IPS DF 4.7 (cell line): ENCODE measurements at regions not wholly inside any gene's neighbourhood (a gene's known extent, or its start where the extent isn't known, plus 50 kb on each side); places are given as distances from the start of the nearest gene placed in this dataset.

Source experiments
- DNase-seq: peaks from one replicate; pipeline ENCODE4 v3.0.0-alpha.2; 2013; ENCODE audit warnings: low spot score; ENCODE audit errors: extremely low read depth

DNA sequence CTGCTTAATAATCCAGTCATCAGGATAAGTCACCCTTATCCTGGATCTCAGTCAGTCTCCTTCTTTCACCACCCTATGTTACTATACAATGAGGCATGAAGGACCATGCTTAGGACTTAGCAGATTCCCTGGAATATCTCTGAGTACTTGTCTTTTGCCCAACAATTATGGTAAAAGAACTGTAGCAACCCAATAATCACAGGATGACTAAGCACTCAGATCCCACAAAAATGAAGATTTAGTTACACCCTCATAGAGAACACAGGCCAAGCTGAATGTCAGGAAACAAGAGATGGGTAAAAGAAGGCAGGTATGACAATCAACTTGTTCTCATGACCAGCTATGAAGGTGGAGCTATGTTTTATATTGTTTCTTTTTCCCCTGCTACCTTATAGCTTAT lies 91.4 kb downstream of the EDN1 start:
- no peak for DNase-seq

GRCh38 chr6:12383448-12383847 lies 93.3 kb downstream of the EDN1 start:
- no peak for DNase-seq

DNA sequence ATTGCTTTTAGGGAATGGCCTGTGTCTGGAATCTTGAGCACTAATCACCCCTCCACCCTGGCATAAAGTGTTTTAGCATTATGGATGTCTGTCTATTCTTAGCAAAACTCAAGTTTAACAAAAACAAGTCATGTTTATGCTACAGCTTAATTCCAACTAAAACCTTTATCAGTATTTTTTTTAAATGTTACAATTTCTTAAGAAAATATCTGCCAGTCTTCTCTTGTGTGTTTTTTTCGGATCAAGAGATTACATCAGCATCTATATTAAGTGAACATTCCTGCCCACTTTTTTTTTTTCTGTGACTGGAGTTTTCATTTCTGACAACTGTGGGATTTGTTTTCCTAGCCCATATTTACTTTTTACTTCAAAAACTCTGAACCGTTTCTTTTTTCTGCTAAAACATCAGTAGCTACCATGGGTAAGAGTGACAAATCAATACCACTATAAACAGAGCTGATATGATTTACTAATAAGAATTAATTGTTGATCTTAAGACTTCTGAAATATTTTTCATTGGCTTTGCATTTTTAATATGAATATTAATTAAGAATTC lies 94.3 kb downstream of the EDN1 start:
- DNase-seq: no peak

DNA sequence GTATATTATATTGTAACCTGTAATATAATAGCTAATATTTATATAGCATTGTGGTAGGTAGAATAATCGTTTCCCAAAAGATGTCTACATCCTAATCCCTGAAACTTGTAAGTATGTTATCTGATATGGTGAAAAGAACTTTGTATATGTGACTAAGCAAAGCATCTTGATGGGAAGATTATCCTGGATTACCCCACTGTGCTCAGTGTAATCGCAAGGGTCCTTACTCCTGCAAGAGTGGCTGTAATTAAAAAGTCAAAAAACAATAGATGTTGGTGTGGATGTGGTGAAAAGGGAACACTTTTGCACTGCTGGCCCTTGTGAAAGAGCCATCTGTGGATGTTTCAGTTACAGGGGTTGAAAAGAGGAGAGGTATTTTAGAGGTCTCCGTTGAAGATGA lies 95.2 kb downstream of the EDN1 start:
- no peak for DNase-seq

GRCh38 chr6:12386816-12387215 lies 96.7 kb downstream of the EDN1 start:
- DNase-seq: no peak

DNA sequence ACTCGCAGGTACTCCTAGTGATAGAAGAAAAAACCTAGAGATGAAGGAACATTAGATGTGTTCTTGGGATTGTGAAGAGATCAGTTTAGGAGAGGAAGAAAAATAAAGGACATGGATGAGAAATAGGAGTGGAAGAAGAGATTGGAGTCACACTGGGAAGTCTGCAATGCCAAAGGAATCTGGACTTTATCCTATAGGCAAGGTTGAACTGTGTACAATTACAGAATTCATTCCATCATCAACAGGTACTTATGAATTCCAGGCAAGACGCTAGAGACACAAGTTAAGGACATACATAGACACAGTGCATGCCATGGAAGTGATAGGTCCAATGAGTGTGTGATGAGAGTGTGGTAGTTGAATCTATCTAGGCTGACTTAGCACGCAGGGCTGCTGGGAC lies 101.3 kb downstream of the EDN1 start:
- DNase-seq: no peak

DNA sequence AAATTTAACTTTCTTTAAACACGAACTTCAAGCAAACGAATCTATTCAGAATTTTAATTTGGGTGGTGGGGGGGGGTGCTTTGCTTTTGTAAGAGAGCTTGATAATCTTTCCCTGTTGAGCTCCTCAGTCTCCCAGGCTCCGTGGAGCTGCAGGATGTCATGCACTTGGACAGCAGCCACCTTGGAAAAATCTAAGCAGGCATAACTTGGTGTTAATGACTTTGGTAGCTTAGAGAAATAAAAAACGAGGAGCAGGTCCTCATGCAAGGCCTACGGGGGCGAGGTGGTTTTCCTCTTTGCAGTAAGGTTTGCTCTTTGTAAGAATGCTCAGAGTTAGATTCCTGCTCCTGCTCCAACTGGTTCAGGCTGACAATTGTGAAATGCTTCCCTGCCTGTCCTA lies 102.3 kb downstream of the EDN1 start:
- DNase-seq: no peak

- DNase-seq: no peak
These were observed 102.9 kb downstream of the EDN1 start for GRCh38 chr6:12393100-12393499.

DNA sequence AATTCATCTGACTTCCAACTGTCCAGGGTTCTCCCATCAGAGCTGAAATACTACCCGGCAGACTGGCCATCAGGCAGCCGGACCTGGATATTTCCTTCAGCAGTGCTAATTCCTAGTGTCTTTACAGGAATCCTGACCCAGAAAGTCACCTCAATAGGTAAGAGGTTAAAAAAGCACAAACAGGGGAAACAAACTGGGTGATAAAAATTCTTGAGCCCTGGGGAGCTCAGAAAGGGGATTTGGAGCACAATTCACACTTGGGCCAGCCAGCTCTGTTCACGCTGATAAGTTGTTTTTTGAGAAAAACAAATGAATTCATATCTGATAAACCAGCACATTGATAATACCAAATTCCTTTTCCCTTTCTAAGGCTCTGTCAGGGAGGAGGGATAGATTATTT lies 104.0 kb downstream of the EDN1 start:
- DNase-seq: no peak

DNA sequence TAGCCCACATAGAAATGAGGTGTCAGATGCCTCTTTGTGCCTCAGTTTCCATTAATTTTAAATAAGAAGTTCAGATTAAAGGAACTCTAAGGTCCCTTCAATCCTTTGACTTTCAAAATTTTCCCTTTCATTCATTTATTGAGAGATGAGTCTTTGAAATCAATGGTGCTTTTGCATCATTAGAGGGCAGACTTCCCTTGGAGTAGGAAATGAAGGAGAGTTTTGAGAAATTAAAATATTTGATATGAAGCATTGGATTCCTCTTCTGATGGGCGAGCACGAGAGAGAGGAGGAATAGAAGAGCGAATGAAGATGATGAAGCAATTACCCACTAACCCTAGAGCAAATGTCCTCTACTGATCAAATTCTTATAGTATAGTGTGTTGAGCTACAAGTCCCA lies 105.7 kb downstream of the EDN1 start:
- no peak for DNase-seq

DNA sequence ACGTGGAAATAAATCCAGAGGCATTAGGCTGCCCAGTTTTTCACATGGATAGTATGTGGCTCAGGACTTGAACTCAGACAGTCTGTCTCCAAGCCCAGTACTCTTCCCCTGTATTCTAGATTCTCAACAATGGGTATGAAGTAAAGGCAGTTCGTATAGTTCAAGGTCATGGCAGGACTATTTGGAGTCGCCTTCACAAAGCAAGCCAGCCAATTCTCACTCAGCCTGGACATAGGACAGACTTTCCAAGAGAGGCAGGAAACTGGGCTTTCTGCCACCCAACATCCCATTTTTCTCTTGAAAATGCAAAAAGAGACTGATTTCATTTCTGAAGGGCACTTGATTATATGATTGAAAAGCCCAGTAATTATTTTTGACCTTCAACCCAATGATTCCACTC lies 111.0 kb downstream of the EDN1 start:
- no peak for DNase-seq

- DNase-seq: no peak
These were observed 113.2 kb downstream of the EDN1 start for GRCh38 chr6:12403201-12403826.

DNA sequence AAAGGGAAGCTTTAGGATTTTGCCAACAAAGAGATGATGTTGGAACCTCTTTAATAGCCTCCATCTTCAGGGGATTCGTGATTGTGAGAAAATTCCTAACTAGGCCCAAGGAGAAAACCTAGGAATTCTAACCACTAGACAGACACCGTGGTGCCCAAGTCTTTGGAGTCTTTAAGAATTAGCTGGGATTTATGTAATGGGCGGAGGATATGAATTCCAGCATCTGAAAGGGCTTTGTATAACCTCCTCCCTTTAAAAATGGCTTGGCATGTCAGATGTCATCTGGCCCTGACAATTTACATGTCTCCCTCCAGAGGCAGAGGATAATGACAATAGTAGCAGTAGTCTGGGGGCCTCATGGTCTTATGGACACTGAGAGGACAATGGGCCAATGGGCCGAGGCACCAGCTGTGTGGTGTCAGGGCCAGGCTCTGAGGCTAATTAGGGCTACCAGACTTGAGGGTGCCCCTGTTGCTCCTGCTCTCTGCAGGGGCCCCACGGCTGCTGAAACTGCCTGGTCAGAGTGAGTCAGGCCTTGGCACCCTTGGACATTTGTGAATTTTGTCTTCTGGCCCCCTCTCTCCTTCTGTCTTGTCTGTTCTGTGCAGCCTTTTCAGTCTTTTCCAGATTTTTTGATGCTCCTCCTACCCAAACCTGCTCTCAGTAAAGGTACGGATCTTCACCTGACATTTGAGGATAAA lies 113.9 kb downstream of the EDN1 start:
- no peak for DNase-seq

GRCh38 chr6:12404651-12405050 lies 114.5 kb downstream of the EDN1 start:
- no peak for DNase-seq

GRCh38 chr6:12408752-12409151 lies 118.6 kb downstream of the EDN1 start:
- no peak for DNase-seq

DNA sequence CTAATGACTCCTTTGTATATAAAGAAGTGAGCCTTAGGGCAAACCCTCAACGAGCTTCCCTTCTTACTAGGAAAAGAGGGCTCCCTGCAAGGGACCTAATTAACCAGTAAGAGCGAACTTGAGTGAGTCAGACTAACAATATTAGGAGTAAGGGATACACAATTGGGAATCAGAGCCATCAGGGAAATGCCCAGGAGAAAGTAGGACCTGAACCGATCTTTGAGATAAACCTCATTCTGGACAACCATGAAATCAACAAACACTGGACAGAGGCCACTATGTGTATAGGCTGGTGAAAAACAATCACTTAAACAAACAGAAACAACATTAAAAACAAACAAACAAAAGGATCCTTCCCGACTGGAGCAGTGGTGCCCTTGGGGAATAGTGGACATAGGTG lies 120.8 kb downstream of the EDN1 start:
- DNase-seq: no peak

GRCh38 chr6:12414096-12414675 lies 124.0 kb downstream of the EDN1 start:
- DNase-seq: no peak

DNA sequence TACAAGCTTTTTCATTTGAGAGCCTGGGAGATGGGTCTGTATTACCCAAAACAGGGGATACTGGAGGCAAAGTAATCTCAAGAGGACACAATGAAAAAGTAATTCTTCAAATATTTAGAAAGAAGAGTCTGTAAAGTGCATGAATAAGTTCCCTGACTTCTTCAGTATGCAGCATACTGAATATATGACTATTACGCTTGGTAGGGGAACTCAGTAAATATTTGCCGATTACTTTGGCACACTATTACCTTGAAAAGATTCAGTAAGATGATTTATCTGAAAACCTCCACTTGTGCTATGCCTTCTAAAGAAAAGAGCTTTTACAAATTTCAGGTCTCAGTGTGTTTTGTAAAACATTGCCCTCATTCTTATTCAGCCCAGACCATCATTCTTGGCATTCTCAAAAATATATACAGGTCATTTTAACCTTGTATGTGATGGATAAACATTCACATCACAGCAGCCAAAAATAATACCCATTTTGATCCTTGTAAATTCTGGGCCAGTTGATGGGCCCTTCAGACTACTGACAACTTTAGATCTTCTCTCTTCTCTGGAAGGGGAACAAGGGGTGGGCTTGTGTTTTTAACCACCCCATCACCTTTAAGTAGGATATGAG lies 125.9 kb downstream of the EDN1 start:
- DNase-seq: no peak

DNA sequence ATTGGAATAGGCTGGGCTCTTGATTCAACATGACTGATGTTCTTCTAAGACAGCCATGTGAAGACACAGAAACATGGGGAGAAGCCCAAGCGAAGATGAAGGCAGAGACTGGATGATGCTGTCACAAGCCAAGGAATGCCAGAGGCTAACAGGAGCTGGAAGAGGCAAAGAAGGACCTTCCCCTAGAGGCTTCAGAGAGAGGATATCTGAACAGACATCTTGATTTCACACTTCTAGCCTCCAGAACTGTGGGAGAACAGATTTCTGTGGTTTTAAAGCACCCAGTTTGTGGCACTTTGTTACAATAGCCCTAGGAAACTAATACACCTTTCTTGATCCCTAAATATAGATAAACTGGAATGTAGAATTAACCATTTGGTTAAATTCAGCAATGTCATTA lies 127.0 kb downstream of the EDN1 start:
- no peak for DNase-seq

GRCh38 chr6:12418946-12419345 lies 128.8 kb downstream of the EDN1 start:
- DNase-seq: no peak

GRCh38 chr6:12419631-12420272 lies 129.6 kb downstream of the EDN1 start:
- DNase-seq: no peak

- DNase-seq: no peak
These were observed 130.5 kb downstream of the EDN1 start for GRCh38 chr6:12420626-12421025.
